ENCODE measurements at regions not wholly inside any gene's neighbourhood (a gene's known extent, or its start where the extent isn't known, plus 50 kb on each side); places are given as distances from the start of the nearest gene placed in this dataset.

DNA sequence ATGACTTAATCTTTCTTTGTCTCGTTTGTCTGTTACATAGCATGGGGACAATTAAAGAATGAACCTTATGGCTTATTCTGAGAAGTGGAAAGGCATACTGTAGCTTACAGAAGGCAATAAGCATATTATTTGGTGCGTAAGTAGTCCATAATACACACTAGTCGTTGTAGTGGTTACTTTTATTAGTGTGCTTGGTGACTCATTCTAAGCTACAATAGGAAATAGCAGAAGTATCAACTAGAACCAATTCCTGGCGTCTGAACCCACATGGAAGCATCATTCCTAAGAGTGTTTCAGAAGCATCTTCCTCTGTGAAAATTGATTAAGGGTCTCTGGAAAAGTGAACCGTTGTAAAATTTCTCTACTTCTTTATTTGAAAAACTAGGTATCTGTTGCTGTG is 777.8 kb upstream of the EEF2KMT start:
- TF ChIP-seq, protein P1, sequence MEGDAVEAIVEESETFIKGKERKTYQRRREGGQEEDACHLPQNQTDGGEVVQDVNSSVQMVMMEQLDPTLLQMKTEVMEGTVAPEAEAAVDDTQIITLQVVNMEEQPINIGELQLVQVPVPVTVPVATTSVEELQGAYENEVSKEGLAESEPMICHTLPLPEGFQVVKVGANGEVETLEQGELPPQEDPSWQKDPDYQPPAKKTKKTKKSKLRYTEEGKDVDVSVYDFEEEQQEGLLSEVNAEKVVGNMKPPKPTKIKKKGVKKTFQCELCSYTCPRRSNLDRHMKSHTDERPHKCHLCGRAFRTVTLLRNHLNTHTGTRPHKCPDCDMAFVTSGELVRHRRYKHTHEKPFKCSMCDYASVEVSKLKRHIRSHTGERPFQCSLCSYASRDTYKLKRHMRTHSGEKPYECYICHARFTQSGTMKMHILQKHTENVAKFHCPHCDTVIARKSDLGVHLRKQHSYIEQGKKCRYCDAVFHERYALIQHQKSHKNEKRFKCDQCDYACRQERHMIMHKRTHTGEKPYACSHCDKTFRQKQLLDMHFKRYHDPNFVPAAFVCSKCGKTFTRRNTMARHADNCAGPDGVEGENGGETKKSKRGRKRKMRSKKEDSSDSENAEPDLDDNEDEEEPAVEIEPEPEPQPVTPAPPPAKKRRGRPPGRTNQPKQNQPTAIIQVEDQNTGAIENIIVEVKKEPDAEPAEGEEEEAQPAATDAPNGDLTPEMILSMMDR (IDR thresholded peaks at IDR 0.05; ENCODE audit: low read depth, low read length) = no peak
- no peak for TF ChIP-seq EZH2phosphoT487 (IDR thresholded peaks at IDR 0.05; ENCODE audit: low read depth)
